ENCODE measurements at regions not wholly inside any gene's neighbourhood (a gene's known extent, or its start where the extent isn't known, plus 50 kb on each side); places are given as distances from the start of the nearest gene placed in this dataset.

DNA sequence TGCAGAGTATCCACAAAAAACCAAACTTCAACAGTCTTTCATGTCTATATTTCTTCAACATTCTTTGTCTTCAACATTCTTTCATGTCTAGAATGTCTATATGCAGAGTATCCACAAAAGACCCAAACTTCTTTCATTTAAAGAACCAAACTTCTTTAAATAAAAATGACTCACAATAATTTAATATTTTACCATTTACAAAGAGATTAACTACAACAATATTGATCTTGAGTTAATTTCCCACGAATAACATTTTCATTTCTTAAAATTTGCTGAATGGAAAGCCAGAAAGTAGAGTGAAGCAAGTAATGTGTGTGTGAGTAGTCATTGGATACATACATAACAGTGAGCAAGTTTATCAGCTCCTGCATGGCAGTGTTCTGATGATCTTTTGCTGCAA lies 1069.7 kb downstream of the EFNB2 start, which contains the start of gene DAOA:
DAOA (plus strand) TSS at position 301 of the 400 bp plus-strand sequence.
- no peaks in the 10 kb centered on the region for H3K9me2 ChIP-seq (ENCODE audit: insufficient read depth)
- intact Hi-C loops (cut with micrococcal nuclease) = no loop called here
- ChIA-PET POLR2A (no interaction called here), CTCF (no interaction called here), RAD21 (ENCODE audit: low non-redundant PET in 1 of 2, low total read pairs in 2 of 2, uncharacterized antibody in 2 of 2, unreplicated experiment in 2 of 2) (no interaction called here)
- no peaks in the 10 kb centered on the region for H3K79me2 ChIP-seq (ENCODE audit: insufficient read depth, low read length)
- H3K9ac ChIP-seq (ENCODE audit: low read length) = no peak within 1 kb of the TSS
- TF ChIP-seq SP1 (IDR thresholded peaks at IDR 0.05; ENCODE audit: low read depth) (no peak), EZH2 (IDR thresholded peaks at IDR 0.05) (no peak), CEBPB (IDR thresholded peaks at IDR 0.05; ENCODE audit: low read depth) (no peak), JUND (IDR thresholded peaks at IDR 0.05) (no peak), TCF7L2 (IDR thresholded peaks at IDR 0.05; ENCODE audit: borderline replicate concordance, extremely low read depth, insufficient read depth, insufficient read length) (no peak), ELF1 (IDR thresholded peaks at IDR 0.05; ENCODE audit: borderline replicate concordance, low read depth) (no peak), SIN3A (IDR thresholded peaks at IDR 0.05; ENCODE audit: low read depth) (no peak), ZBTB33 (IDR thresholded peaks at IDR 0.05; ENCODE audit: extremely low read depth, insufficient replicate concordance, low read length) (no peak), YY1 (IDR thresholded peaks at IDR 0.05; ENCODE audit: extremely low read depth, insufficient replicate concordance, low read depth, low read length) (no peak), EZH2phosphoT487 (IDR thresholded peaks at IDR 0.05; ENCODE audit: borderline replicate concordance) (no peak), POLR2A (IDR thresholded peaks at IDR 0.05; ENCODE audit: borderline replicate concordance, extremely low read depth, insufficient read depth, insufficient read length) (no peak), SRF (IDR thresholded peaks at IDR 0.05; ENCODE audit: low read depth) (no peak)
- TF ChIP-seq, protein P1, sequence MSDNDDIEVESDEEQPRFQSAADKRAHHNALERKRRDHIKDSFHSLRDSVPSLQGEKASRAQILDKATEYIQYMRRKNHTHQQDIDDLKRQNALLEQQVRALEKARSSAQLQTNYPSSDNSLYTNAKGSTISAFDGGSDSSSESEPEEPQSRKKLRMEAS (IDR thresholded peaks at IDR 0.05) = no peak
- TF ChIP-seq, protein P2, sequence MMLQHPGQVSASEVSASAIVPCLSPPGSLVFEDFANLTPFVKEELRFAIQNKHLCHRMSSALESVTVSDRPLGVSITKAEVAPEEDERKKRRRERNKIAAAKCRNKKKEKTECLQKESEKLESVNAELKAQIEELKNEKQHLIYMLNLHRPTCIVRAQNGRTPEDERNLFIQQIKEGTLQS (IDR thresholded peaks at IDR 0.05) = no peak
- TF ChIP-seq, protein P3, sequence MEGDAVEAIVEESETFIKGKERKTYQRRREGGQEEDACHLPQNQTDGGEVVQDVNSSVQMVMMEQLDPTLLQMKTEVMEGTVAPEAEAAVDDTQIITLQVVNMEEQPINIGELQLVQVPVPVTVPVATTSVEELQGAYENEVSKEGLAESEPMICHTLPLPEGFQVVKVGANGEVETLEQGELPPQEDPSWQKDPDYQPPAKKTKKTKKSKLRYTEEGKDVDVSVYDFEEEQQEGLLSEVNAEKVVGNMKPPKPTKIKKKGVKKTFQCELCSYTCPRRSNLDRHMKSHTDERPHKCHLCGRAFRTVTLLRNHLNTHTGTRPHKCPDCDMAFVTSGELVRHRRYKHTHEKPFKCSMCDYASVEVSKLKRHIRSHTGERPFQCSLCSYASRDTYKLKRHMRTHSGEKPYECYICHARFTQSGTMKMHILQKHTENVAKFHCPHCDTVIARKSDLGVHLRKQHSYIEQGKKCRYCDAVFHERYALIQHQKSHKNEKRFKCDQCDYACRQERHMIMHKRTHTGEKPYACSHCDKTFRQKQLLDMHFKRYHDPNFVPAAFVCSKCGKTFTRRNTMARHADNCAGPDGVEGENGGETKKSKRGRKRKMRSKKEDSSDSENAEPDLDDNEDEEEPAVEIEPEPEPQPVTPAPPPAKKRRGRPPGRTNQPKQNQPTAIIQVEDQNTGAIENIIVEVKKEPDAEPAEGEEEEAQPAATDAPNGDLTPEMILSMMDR (IDR thresholded peaks at IDR 0.05 in 2 of 3, conservative IDR thresholded peaks at IDR 0.05 in 1 of 3; ENCODE audit: borderline replicate concordance in 1 of 3, insufficient read depth in 1 of 3, low read depth in 2 of 3, low read length in 2 of 3) = no peak
- no peak within 1 kb of the TSS for H2AFZ ChIP-seq (ENCODE audit: low read depth, low read length, poor library complexity, severe bottlenecking)
- no peaks in the 10 kb centered on the region for H3K4me1 ChIP-seq (ENCODE audit: control insufficient read depth in 1 of 2, insufficient read depth in 2 of 2, low read length in 2 of 2)
- DNase-seq (ENCODE audit: low read depth, low spot score) (no peak), ATAC-seq (no peak)
- no peak within 1 kb of the TSS for H3K4me3 ChIP-seq (replicated peaks in 1 of 2; ENCODE audit: low read depth in 1 of 2, low read length in 2 of 2)
- H3K36me3 ChIP-seq (ENCODE audit: control insufficient read depth in 1 of 2, insufficient read depth in 2 of 2, low read length in 2 of 2) = no peaks in the 10 kb centered on the region
- H3K4me2 ChIP-seq (ENCODE audit: low read length) = no peak within 1 kb of the TSS
- H3K27ac ChIP-seq (ENCODE audit: low read depth, low read length) = no peak within 1 kb of the TSS
- no TSS peak for BruUV-seq (replicated peaks)
- no peaks in the 10 kb centered on the region for H4K20me1 ChIP-seq (ENCODE audit: insufficient read depth)
- H3K9me3 ChIP-seq (ENCODE audit: control insufficient read depth in 1 of 2, insufficient read depth in 1 of 2, low read depth in 1 of 2, low read length in 2 of 2) = no peaks in the 10 kb centered on the region
- H3K27me3 ChIP-seq (ENCODE audit: insufficient read depth, low read length) = no peaks in the 10 kb centered on the region

Data from HCT116 (cell line).